GM19025 (cell line): ENCODE measurements at regions not wholly inside any gene's neighbourhood (a gene's known extent, or its start where the extent isn't known, plus 50 kb on each side); places are given as distances from the start of the nearest gene placed in this dataset.
"Not testable (repeated sequence)": the region's sequence is repeated elsewhere in the genome, so short reads cannot be mapped to it uniquely, and the experiment has no call there.

ENCODE experiments used
- ATAC-seq: cut with Tn5 transposase; IDR thresholded peaks from one replicate; pipeline ENCODE4 v1.9.1; 2021; ENCODE audit warnings: mild to moderate bottlenecking, low read depth, moderate library complexity; ENCODE audit not compliant: unreplicated experiment

DNA sequence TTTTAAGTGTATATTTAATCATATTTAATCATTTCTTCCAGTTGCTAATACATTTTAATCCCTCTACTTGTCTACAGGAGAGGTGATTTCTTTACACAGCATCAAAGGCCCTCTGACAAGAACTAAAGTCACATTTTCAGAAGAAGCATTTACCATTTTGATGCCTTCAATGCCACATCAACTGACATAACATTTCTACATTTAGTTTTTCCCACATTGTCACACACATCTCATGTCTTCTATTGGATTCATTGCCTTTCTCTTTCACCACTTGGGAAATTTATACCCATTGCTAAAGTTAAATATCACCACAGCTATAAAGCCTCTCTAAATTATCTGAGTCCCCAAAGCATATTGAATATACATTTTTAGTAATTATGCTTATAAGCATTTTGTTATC lies 1907.5 kb upstream of the CDH9 start:
- no peak for ATAC-seq

DNA sequence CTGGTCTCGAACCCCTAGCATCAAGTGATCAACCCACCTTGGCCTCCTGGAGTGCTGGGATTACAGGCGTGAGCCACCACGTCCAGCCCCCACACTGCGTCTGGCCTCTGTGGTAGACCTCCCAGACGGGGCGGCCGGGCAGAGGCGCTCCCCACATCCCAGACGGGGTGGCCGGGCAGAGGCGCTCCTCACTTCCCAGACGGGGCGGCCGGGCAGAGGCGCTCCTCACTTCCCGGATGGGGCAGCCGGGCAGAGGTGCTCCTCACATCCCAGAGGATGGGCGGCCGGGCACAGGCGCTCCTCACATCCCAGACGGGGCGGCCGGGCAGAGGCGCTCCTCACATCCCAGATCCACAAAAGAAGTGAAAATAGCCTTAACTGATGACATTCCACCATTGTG lies 1891.0 kb upstream of the CDH9 start:
- ATAC-seq, result not testable (repeated sequence)

DNA sequence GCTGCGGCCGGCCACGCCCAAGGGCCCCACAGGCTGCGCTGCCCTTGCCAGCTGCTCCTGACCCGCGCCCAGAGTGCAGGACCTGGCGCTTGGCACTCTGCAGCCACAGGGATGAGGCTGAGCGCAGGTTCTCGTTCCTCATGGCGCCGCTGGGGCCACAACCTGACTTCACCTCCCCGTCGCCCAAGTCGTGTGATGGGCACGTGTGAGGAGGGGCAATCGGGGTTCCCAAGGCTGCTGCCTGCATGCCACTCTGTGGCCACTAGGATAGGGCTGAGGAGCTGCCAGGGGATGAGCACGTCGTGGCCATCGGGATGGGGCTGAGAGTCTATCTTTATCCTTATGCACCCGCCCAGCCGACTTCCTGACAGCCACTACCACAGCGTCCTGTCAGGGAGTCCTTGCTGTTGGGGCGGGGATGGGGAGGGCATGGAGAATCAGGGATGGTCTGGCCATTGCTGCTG lies 1890.0 kb upstream of the CDH9 start:
- ATAC-seq, result not testable (repeated sequence)

DNA sequence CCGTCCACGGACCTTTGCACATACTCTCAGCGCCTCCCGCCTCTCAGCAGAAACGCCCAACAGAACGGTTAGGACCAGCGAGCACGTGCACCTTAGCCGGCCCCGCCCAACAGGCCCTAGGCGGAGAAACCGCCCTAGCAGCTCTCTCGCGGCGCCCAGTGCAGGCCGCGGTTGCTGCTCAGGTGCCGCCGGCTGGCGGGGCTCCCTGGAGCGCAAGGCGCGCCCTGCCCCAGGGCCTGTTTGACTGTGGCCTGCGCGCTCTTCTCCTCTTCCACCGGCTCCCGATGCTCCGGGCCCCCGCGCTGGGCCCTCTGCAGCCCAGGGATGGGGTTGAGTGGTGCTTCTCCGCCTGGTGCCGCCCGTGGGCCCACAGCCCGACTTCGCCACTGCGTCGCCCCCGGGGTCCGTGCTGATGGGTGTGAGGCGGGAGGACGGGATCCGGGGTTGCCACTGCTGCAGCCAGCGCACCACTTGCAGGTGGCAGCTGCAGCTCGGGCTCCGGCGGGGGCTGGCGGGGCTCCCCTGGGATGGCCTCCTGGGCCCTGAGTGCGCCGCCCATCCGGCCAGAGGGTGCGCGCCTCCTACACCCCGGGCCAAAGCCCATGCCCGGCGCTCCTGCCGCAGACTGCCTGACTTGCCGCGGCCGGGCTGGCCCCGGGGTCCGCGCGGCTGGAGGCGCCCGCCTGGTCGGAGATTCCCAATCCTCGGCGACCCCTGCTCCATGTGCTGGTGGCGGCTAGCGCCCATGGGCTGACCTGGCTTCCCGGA lies 1889.4 kb upstream of the CDH9 start:
- no peak for ATAC-seq

DNA sequence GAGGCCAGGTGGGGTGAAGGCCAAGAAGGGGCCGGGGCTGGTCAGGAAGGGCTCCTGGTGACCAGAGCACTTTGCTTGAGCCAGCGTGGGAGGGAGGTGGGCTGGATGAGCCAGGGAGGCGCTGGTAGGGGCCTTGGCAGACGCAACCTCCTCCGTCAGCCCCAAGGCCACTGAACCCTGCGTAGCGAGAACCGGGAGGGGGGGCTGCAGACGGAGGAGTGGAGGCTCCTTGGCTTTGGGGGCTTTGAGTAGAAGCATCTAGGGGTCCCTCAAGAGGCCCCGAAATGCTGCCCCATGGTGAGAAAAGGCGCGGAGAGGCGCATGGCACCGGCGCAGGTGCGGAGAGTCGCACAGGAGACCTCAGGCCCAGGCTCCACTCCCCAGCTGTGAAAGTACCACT lies 1888.0 kb upstream of the CDH9 start:
- ATAC-seq, result no peak

DNA sequence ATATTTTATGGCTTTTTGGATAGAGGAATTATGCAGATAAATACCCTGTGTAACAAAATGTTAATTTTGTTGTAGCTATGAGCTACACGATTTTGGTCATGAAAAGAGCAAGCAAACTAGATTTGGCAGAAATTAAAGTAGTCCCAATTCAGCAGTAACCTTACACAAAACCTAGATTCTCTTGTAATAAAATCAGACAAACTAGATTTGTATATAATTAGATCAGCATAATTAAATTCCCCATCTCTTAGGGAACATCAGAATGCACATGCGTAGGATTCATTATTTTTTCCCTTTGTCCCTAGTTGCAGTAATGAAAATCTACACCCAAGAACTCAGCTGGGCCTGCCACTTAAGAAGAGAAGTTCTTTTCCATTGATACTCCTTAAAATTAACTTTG lies 1879.2 kb upstream of the CDH9 start:
- no peak for ATAC-seq

DNA sequence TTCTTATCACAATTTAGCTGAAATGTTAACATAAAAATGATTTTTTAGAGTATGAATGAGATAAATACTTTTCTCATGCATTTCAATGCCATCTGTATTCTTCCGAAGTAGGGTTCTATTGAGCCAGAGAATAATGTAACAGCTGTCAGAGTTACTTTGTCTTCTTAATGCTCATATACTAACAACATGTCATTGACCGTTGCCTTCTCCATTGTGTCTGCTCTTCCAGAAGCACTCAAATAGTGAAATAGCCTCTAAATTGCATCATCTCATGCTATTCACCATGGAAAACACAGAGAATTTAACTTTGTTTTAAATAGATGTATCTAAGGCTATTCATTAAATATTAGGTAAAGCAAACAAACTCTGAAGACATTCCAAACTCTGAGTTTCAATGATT lies 1875.9 kb upstream of the CDH9 start:
- ATAC-seq, result no peak

DNA sequence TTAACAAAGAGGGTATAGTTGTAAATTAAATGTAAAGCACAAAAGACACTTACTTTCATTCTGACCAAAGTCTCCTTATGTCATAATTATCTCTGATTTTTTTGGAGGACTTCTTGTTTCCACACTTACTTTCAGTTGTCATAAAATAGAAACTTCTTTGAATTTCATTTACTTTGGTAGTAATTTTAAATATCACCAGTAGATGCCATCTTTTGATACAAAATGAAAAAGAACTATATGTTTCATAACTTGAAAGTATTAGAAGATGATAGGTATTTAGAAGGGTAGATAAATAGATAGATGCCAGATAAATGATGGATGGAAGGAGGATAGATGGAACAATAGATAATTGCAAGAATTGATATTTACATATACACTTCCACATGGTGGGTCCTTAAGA lies 1865.3 kb upstream of the CDH9 start:
- no peak for ATAC-seq

DNA sequence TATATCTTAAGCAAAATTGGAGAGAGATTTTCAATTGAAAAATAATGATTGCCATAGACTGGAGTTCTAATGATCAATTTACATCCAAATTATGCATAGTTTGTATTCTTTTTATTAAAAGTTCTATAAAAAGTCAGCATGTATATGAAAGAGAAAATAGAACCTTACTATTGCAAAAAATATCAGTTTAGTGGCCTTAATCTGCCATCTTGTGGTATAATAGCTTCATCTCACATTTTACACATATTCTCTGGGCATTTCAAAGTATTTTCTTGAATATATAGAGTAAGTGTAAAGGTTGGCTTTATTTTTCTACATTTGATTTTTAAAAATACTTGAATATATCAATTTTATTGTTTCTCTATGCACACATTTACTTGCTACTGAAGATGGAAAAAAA lies 1858.6 kb upstream of the CDH9 start:
- ATAC-seq, result no peak

DNA sequence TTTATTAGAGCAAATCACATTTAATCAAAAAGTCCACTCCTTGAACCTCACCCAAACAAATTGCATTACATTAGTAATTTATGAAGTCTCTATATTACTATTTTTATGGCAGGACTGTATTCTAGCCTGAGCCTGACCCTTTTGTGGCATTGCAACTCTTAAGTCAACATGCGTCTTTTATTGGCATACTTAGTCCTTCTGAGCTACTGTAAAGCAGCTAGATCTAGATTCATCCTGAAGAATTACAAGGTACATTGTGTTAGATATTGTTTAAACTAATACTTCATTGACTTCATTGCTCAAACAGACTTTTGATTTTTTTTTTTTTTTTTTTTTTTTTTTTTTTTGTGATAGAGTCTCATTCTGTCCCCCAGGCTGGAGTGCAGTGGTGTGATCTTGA lies 1842.5 kb upstream of the CDH9 start:
- no peak for ATAC-seq

DNA sequence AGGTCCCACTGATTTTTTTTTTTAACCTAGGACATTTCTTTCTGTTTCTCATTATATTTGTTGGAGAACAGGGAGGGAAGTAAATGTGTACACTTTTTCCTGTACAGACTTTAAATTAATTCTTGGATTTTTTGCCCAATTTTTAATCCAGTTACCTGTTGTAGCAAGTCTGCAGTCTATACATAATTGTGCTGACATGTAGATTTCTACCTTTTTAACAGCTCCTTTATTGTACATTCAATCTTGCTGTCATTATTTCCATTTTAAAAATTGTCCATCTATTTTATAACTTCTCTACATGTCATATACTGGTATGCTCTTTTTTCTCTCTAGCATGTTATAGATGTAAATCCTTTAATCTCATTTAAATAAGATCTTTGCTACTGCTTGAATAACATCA lies 1838.7 kb upstream of the CDH9 start:
- no peak for ATAC-seq

DNA sequence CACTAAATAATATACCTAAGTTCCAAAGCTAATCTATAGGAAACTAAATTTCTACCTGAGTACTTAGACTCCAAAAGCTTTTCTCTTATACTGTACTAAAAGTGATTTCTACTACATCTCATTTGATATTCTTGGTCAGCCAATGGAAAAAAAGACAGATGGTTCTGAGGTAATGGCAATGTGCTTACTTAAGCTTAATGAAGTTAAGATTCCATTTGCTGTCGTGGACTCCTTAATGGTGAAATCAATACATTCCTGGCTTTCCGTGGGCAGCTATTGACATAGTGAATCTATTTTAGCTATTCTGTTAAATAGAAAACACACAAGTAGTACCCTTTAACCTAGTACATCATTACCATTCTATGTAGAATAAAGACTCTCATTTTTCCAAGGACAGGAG lies 1825.6 kb upstream of the CDH9 start:
- no peak for ATAC-seq

DNA sequence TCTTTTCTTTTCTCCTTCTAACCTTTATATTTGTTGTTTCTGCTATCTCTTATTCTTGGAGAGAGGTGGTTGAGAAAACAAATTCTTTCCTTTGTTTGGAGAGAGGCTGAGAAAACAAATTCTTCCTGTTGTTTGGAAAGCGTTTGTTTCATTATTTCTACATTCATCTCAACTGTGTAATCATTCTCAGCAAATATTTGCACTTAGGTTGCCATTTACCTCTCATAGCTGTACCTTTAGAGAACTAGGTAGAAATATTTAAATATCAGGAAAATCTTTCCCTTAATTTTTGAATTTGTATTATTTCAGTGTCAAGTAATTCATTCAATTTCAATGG lies 1824.4 kb upstream of the CDH9 start:
- no peak for ATAC-seq

DNA sequence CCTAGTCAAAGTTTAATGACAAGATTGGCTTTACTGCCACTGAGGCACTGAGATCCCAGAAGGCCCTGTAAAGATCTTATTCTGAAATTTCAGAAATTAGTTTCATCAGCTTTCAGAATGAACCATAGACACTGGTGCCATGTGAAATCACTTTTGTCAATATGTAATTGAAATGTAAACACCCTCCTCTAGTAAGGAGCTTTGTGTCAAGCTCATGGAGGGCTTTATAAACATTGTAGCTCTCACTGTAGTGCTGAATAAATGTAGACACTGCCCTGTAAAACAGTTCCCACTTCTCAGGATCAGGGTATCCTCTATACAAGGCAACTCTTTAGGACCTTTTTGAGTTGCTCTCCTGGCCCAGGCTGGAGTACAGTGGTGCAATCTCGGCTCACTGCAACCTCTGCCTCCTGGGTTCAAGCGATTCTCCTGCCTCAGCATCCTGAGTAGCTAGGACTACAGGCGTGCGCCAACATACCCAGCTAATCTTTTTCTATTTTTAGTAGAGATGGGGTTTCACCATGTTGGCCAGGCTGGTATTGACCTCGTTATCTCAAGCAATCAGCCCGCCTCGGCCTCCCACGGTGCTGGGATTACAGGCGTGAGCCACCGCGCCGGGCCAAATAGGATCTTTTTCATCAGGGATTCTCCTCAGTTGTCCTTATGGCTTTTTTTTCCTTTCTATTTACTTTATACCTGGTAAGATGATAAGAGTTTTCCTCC lies 1823.9 kb upstream of the CDH9 start:
- no peak for ATAC-seq

DNA sequence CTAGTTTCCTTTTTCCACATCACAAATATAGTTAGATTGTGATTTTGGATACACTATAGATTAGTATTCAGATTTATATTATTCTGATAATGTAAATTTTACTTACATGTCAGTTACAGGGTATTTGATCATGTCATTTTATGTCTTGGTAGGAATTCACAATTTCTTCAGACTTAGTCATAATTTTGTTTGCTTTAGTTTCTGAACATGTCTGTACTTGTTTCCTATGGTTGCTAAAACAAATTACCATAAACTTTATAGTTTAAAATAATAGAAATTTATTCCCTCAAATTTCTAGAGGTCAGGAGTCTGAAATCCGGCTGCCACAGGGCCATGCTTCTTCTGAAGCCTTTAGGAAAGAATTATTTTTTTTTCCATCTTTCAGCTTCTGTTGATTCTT lies 1817.2 kb upstream of the CDH9 start:
- no peak for ATAC-seq

DNA sequence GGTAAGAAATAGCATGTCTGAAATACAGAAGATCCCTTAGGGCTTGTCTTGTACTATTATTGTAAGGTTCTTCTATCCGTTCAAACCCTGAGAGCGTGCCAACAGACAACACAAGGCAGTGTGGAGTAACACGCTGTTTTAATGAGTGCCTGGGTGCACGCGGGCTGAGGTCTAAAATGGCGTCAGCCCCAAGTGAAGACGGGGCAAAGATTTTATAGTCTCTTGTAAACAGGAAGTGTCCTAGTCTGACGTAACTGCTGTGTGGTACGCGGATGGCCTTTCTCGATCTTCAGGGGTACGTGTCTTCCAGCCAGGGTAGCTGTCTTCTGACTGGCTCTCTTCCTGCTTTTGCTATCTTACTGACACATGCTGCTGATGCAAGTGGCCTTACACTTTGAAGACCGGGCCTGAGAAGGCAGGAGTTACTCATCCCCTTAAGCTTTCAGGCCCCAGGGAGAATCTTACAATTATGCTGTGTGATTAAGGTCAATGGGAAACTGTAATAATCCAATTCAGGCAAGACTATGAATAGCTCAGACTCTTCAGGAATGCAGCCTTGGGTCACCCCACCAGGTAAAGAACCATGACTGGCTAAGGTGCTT lies 1812.0 kb upstream of the CDH9 start:
- ATAC-seq, result no peak

DNA sequence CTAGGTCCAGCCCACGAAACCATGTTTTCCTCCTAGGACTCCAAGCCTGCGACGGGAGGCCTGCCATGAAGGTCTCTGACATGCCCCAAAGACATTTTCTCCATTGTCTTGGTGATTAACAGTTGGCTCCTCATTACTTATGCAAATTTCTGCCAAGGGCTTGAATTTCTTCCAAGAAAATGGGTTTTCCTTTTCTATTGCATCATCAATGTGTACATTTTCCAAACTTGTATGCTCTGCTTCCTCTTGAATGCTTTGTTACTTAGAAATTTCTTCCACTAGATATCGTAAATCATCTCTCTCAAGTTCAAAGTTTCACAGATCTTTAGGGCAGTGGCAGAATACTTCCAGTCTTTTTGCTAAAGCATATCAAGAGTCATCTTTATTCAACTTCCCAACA lies 1792.7 kb upstream of the CDH9 start:
- no peak for ATAC-seq

DNA sequence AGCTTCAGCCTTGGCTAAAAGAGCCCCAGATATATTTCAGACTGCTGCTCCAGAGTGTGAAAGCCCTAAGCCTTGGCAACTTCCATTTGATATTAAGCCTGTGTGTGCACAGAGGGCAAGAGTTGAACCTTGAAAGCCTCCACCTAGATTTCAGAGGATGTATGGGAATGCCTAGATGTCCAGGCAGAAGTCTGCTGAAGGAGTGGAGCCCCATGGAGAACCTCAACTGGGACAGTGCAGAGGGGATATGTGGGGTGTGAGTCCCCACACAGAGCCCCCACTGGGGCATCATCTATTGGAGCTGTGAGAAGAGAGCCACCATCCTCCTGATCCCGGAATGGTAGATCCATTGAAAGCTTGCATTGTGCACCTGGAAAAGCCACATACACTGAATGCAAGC lies 1784.8 kb upstream of the CDH9 start:
- no peak for ATAC-seq

DNA sequence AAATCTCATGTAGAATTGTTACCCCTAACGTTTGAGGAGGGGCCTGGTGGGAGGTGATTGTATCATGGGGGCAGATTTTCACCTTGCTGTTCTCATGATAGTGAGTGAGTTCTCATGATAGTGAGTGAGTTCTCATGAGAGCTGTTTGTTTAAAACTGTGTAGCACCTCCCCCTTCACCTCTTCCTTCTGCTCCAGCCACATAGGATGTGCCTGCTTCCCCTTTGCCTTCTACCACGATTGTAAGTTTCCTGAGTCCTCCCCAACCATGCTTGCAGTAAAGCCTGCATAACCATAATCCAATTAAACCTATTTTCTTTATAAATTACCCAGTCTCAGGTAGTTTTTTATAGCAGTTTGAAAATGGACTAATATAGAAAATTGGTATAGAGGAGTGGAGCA lies 1783.7 kb upstream of the CDH9 start:
- ATAC-seq, result no peak

DNA sequence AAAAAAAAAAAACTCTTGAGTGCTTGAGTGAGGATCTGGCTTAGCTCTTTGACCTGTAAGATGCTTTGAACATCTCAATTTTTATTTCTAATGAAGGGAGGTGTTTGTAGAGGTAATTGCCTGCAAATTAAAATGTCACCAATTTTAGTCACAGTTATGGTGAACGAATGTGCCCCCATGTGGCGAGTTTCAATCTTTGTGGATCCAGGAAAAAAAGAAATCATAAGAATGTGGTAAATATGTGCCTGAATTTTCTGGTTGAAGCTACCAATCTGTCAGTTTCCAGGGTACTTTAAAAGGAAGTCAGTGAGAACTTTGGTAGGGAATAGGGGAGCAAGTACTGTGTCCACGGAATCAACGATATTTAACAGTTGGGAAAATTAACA lies 1772.4 kb upstream of the CDH9 start:
- ATAC-seq, result no peak

DNA sequence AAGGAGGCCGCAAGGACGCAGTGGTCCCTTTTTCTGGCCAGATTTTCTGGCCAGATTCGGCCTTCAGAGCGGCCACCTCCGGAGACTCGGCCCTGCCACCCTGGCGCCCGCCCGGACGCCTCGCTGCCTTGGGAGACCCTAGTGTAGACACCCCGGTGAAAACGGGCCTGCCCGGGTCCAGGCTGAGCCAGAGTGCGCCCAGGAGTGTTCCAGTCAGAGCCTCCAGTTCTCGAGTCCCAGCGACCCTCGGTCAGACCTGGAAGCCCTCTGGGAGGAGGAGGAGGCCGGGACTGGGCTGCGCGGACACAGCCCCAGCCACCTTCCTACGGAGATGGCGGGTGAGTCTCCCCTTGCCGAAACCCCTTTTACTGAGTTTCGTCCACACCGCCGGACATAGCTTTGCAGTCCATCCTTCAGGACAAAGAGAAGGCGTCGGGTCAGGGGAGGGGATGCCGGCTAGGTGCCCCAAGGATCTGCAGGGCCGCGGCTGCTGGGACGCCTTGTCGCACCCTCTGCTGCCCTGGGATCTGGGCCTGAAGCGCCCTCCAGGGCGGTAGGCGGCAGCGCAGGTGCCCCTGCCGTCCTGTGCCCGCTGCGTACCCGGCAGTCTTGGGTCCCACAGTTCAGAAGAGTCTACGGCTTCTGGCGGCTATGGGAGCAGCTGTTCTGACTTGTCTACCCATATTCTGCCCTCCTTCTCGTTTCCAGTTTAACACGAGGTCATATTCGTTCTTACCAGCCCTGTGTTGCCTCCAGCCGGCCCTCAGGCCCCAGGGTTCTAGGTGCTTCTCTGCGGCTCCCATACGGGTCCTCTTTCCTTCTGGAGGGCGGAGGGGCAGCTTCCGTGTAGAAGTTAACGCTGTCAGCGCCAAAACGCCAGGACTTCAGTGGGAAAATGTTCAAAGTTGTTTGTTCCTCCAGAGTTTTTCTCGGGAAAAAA lies 1771.7 kb upstream of the CDH9 start:
- no peak for ATAC-seq
